Liver (tissue), 3 donors: ENCODE measurements at regions not wholly inside any gene's neighbourhood (a gene's known extent, or its start where the extent isn't known, plus 50 kb on each side); places are given as distances from the start of the nearest gene placed in this dataset.

Experiments
- HNF4A ChIP-seq, 2 donors: conservative IDR thresholded peaks; 2 replicates each; pipeline ENCODE4 v1.6.1; 2016; ENCODE audit warnings: antibody characterized with exemption in 2 of 2, mild to moderate bottlenecking in 2 of 2
- REST ChIP-seq: IDR thresholded peaks from 2 replicates; pipeline ENCODE4 v1.6.1; 2016; ENCODE audit warnings: antibody characterized with exemption, mild to moderate bottlenecking
- RXRA ChIP-seq, 2 donors: IDR thresholded peaks; 2 replicates each; pipeline ENCODE4 v1.6.1; 2017 to 2018; ENCODE audit warnings: antibody characterized with exemption in 2 of 2, mild to moderate bottlenecking in 1 of 2
- TF ChIP-seq, protein P1 (sequence below): fragments of 150-350 bp; IDR thresholded peaks from 2 replicates; pipeline ENCODE4 v1.5.1; 2017; ENCODE audit warnings: improper control_type of control experiment, low read depth, low read length; ENCODE audit not compliant: missing input control
- donor health status: healthy.
- donor health status: healthy.

- no peak for TF ChIP-seq RXRA (IDR thresholded peaks at IDR 0.05)
- no peak for TF ChIP-seq REST
- TF ChIP-seq, protein P1, sequence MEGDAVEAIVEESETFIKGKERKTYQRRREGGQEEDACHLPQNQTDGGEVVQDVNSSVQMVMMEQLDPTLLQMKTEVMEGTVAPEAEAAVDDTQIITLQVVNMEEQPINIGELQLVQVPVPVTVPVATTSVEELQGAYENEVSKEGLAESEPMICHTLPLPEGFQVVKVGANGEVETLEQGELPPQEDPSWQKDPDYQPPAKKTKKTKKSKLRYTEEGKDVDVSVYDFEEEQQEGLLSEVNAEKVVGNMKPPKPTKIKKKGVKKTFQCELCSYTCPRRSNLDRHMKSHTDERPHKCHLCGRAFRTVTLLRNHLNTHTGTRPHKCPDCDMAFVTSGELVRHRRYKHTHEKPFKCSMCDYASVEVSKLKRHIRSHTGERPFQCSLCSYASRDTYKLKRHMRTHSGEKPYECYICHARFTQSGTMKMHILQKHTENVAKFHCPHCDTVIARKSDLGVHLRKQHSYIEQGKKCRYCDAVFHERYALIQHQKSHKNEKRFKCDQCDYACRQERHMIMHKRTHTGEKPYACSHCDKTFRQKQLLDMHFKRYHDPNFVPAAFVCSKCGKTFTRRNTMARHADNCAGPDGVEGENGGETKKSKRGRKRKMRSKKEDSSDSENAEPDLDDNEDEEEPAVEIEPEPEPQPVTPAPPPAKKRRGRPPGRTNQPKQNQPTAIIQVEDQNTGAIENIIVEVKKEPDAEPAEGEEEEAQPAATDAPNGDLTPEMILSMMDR, result no peak
- TF ChIP-seq HNF4A (conservative IDR thresholded peaks at IDR 0.05), result no peak
Measured at GRCh38 chr9:87059772-87060171, 112.5 kb upstream of the GAS1 start.
